ENCODE measurements at regions not wholly inside any gene's neighbourhood (a gene's known extent, or its start where the extent isn't known, plus 50 kb on each side); places are given as distances from the start of the nearest gene placed in this dataset.
"Not testable (repeated sequence)": the region's sequence is repeated elsewhere in the genome, so short reads cannot be mapped to it uniquely, and the experiment has no call there.

DNA sequence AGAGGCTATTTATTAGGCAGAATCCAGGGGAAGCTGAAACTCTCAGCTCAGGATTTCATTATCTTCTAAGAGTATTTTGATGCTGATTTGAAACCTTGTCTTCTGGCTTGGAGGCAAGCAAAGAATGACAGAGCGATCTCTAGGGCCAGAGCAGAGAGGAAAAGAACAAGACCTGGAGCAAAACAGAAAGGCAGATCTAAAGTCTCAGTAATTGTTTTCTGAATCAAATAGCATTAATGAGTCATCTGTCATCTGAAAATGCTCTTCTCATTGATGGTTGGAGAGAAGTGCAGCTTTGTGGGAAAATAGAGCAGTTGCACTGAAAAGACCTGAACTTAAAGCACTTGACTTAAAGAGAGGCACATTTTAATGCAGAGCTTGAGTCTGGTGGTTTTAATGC is 385.9 kb downstream of the RAP2B start:
- Histone ChIP-seq H3K9me3 (ENCODE audit: control insufficient read depth in 4 of 4, insufficient read depth in 3 of 4, low read length in 3 of 4) (no peaks in the 10 kb centered on the region), H3K4me3 (no peak overlapping the region), H3K27ac (ENCODE audit: low read depth in 1 of 2, low read length in 1 of 2) (no peak overlapping the region), H3K4me1 (ENCODE audit: control insufficient read depth in 5 of 5, insufficient read depth in 5 of 5, low read length in 5 of 5) (peaks cover 0 to 11% (median 0%) of the 10 kb centered on the region in 5 donors), H3K27me3 (ENCODE audit: control insufficient read depth in 3 of 3, insufficient read depth in 3 of 3, low read length in 2 of 3) (no peaks in the 10 kb centered on the region), H3K36me3 (ENCODE audit: control insufficient read depth in 4 of 4, insufficient read depth in 4 of 4, low read length in 4 of 4) (no peaks in the 10 kb centered on the region), H3K9ac (ENCODE audit: insufficient read depth in 1 of 2, low read length in 2 of 2) (no peak overlapping the region)
- WGBS, 2 donors = 94 to 96% methylated on average over 1 of the region's 1 CpG
- no peak for DNase-seq
- ATAC-seq (ENCODE audit: insufficient read depth, low FRiP score) = no peak
- TF ChIP-seq, protein P1, sequence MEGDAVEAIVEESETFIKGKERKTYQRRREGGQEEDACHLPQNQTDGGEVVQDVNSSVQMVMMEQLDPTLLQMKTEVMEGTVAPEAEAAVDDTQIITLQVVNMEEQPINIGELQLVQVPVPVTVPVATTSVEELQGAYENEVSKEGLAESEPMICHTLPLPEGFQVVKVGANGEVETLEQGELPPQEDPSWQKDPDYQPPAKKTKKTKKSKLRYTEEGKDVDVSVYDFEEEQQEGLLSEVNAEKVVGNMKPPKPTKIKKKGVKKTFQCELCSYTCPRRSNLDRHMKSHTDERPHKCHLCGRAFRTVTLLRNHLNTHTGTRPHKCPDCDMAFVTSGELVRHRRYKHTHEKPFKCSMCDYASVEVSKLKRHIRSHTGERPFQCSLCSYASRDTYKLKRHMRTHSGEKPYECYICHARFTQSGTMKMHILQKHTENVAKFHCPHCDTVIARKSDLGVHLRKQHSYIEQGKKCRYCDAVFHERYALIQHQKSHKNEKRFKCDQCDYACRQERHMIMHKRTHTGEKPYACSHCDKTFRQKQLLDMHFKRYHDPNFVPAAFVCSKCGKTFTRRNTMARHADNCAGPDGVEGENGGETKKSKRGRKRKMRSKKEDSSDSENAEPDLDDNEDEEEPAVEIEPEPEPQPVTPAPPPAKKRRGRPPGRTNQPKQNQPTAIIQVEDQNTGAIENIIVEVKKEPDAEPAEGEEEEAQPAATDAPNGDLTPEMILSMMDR (IDR thresholded peaks at IDR 0.05; ENCODE audit: control extremely low read depth, extremely low read depth) = no peak

GRCh38 chr3:153549686-153550085 is 387.7 kb downstream of the RAP2B start:
- not testable (repeated sequence) for H3K4me3 ChIP-seq; H3K27ac ChIP-seq (ENCODE audit: low read depth in 1 of 2, low read length in 1 of 2); DNase-seq; H3K36me3 ChIP-seq (ENCODE audit: control insufficient read depth in 4 of 4, insufficient read depth in 4 of 4, low read length in 4 of 4); ATAC-seq (ENCODE audit: insufficient read depth, low FRiP score); H3K9ac ChIP-seq (ENCODE audit: insufficient read depth in 1 of 2, low read length in 2 of 2); H3K27me3 ChIP-seq (ENCODE audit: control insufficient read depth in 3 of 3, insufficient read depth in 3 of 3, low read length in 2 of 3); H3K9me3 ChIP-seq (ENCODE audit: control insufficient read depth in 4 of 4, insufficient read depth in 3 of 4, low read length in 3 of 4)
- H3K4me1 ChIP-seq (ENCODE audit: control insufficient read depth in 5 of 5, insufficient read depth in 5 of 5, low read length in 5 of 5) = peaks cover 0 to 17% (median 0%) of the 10 kb centered on the region in 5 donors

DNA sequence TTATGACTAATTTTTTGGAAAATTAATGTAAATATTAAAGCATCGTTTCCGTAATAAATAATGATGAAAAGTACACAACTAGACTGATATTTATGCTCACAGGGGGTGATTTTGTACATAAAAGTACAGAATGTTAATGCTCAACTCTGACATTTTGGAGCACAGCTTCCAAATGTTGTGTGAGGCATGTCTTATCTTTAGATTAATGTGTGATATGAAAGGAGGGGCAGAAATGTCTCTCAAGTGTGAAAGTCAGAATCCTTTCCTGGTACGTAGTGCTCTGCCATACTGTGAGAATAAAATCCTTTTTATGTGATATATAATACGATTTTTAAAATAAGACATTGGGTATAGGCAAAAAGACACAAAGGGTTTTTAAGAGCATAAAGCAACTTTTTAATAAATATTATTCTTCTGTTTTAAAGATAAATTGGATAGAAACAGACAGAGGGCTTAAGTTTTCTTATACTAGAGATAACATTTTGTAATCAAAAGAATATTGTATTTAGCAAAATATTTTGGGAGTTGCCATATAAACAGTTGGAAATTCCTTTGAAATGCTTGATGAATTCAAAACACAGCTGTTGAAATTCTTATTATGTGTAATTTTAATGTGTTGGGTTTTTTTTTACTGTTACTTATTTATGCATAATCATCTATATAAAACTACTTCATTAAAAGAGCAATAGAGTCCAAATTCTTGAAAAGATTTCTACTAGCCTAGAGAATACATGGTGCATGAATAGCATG is 389.7 kb downstream of the RAP2B start:
- peak; percentile 31 to 93 (median 91) for DNase-seq
- Histone ChIP-seq H3K36me3 (ENCODE audit: control insufficient read depth in 4 of 4, insufficient read depth in 4 of 4, low read length in 4 of 4) (no peaks in the 10 kb centered on the region), H3K9me3 (ENCODE audit: control insufficient read depth in 4 of 4, insufficient read depth in 3 of 4, low read length in 3 of 4) (no peaks in the 10 kb centered on the region), H3K27me3 (ENCODE audit: control insufficient read depth in 3 of 3, insufficient read depth in 3 of 3, low read length in 2 of 3) (no peaks in the 10 kb centered on the region), H3K4me1 (ENCODE audit: control insufficient read depth in 5 of 5, insufficient read depth in 5 of 5, low read length in 5 of 5) (peaks cover 0 to 19% (median 0%) of the 10 kb centered on the region in 5 donors), H3K27ac (ENCODE audit: low read depth in 1 of 2, low read length in 1 of 2) (no peak overlapping the region), H3K9ac (ENCODE audit: insufficient read depth in 1 of 2, low read length in 2 of 2) (no peak overlapping the region), H3K4me3 (no peak overlapping the region)
- 54 to 71% methylated on average over 4 of the region's 4 CpGs for WGBS, 2 donors
- TF ChIP-seq, protein P1 (IDR thresholded peaks at IDR 0.05; ENCODE audit: control extremely low read depth, extremely low read depth) = no peak
- no peak for ATAC-seq (ENCODE audit: insufficient read depth, low FRiP score)

- H3K27ac ChIP-seq (ENCODE audit: low read depth in 1 of 2, low read length in 1 of 2) = no peak overlapping the region
- 81 to 85% methylated on average over 11 of the region's 11 CpGs for WGBS, 2 donors
- no peak overlapping the region for H3K4me3 ChIP-seq
- DNase-seq = no peak
- no peaks in the 10 kb centered on the region for H3K27me3 ChIP-seq (ENCODE audit: control insufficient read depth in 3 of 3, insufficient read depth in 3 of 3, low read length in 2 of 3)
- no peak overlapping the region for H3K9ac ChIP-seq (ENCODE audit: insufficient read depth in 1 of 2, low read length in 2 of 2)
- TF ChIP-seq, protein P1 (IDR thresholded peaks at IDR 0.05; ENCODE audit: control extremely low read depth, extremely low read depth) = no peak
- H3K36me3 ChIP-seq (ENCODE audit: control insufficient read depth in 4 of 4, insufficient read depth in 4 of 4, low read length in 4 of 4) = no peaks in the 10 kb centered on the region
- no peaks in the 10 kb centered on the region for H3K9me3 ChIP-seq (ENCODE audit: control insufficient read depth in 4 of 4, insufficient read depth in 3 of 4, low read length in 3 of 4)
- H3K4me1 ChIP-seq (ENCODE audit: control insufficient read depth in 5 of 5, insufficient read depth in 5 of 5, low read length in 5 of 5) = peaks cover 0 to 19% (median 0%) of the 10 kb centered on the region in 5 donors
- ATAC-seq (ENCODE audit: insufficient read depth, low FRiP score) = no peak
Measured at GRCh38 chr3:153552887-153553604, 391.0 kb downstream of the RAP2B start.

All from lung (tissue), 11 donors.